GM23338 (cell line): ENCODE measurements at regions not wholly inside any gene's neighbourhood (a gene's known extent, or its start where the extent isn't known, plus 50 kb on each side); places are given as distances from the start of the nearest gene placed in this dataset.

Experiments
- ATAC-seq: fragments of 200-7000 bp; cut with Tn5 transposase; 3 replicates; pipeline ENCODE4 v1.9.1; 2020
- DNase-seq: peaks from one replicate; pipeline ENCODE4 v3.0.0-alpha.2; 2015; ENCODE audit warnings: low spot score
- H2AFZ ChIP-seq: fragments of 200-600 bp; sonication (generic); 2 replicates; pipeline ENCODE4 v1.8.0; 2016; ENCODE audit warnings: antibody characterized with exemption, mild to moderate bottlenecking, moderate library complexity
- H3F3A ChIP-seq: fragments of 200-600 bp; sonication (generic); replicated peaks from 2 replicates; pipeline ENCODE4 v1.8.0; 2017; ENCODE audit warnings: antibody characterized with exemption, mixed run types, low read depth
- H3K27ac ChIP-seq: fragments of 200-600 bp; sonication (generic); 2 replicates; pipeline ENCODE4 v1.6.1; 2016; ENCODE audit warnings: low read depth
- H3K27me3 ChIP-seq: fragments of 200-600 bp; sonication (generic); 2 replicates; pipeline ENCODE4 v1.8.0; 2016; ENCODE audit warnings: mild to moderate bottlenecking, mixed run types, moderate library complexity; ENCODE audit not compliant: insufficient read depth
- H3K36me3 ChIP-seq: fragments of 200-600 bp; sonication (generic); 2 replicates; pipeline ENCODE4 v1.8.0; 2016; ENCODE audit warnings: mild to moderate bottlenecking; ENCODE audit not compliant: insufficient read depth
- H3K4me1 ChIP-seq: fragments of 200-600 bp; sonication (generic); 2 replicates; pipeline ENCODE4 v1.8.0; 2016; ENCODE audit warnings: mild to moderate bottlenecking, moderate library complexity; ENCODE audit not compliant: insufficient read depth
- H3K4me2 ChIP-seq: fragments of 200-600 bp; sonication (generic); 2 replicates; pipeline ENCODE4 v1.7.1; 2017; ENCODE audit warnings: mixed run types
- H3K4me3 ChIP-seq: fragments of 200-600 bp; sonication (generic); 2 replicates; pipeline ENCODE4 v1.6.1; 2016; ENCODE audit warnings: mixed run types
- H3K79me2 ChIP-seq: fragments of 200-600 bp; sonication (generic); replicated peaks from 2 replicates; pipeline ENCODE4 v1.8.0; 2017; ENCODE audit warnings: mild to moderate bottlenecking; ENCODE audit not compliant: insufficient read depth
- H3K9me2 ChIP-seq: fragments of 200-600 bp; sonication (generic); 2 replicates; pipeline ENCODE4 v1.8.0; 2017; ENCODE audit not compliant: insufficient read depth
- H4K20me1 ChIP-seq: fragments of 200-600 bp; sonication (generic); replicated peaks from 2 replicates; pipeline ENCODE4 v1.8.0; 2017; ENCODE audit warnings: mild to moderate bottlenecking; ENCODE audit not compliant: insufficient read depth
- H3K27ac Mint-ChIP-seq: 2 replicates; pipeline ENCODE4 v1.8.0; 2020; ENCODE audit warnings: inconsistent platforms, mild to moderate bottlenecking, moderate library complexity, mixed read lengths
- H3K27me3 Mint-ChIP-seq: 3 replicates; pipeline ENCODE4 v1.8.0; 2022; ENCODE audit warnings: low read depth, mild to moderate bottlenecking, moderate library complexity, mixed read lengths, inconsistent platforms; ENCODE audit not compliant: insufficient read depth, poor library complexity
- H3K36me3 Mint-ChIP-seq: 3 replicates; pipeline ENCODE4 v1.8.0; 2021; ENCODE audit warnings: low read depth, mild to moderate bottlenecking, inconsistent platforms, moderate library complexity, mixed read lengths
- H3K4me1 Mint-ChIP-seq: 3 replicates; pipeline ENCODE4 v1.8.0; 2020; ENCODE audit warnings: mild to moderate bottlenecking, inconsistent platforms, mixed read lengths
- H3K4me3 Mint-ChIP-seq: 3 replicates; pipeline ENCODE4 v1.8.0; 2021; ENCODE audit warnings: moderate library complexity, mild to moderate bottlenecking, inconsistent platforms, mixed read lengths
- H3K9me3 Mint-ChIP-seq: 3 replicates; pipeline ENCODE4 v1.8.0; 2020; ENCODE audit warnings: moderate library complexity, mild to moderate bottlenecking, inconsistent platforms, mixed read lengths
- CREB1 ChIP-seq: fragments of 250-450 bp; sonication (Bioruptor Pico); IDR thresholded peaks from 2 replicates; pipeline ENCODE4 v1.5.0; 2020; ENCODE audit warnings: low read depth, mild to moderate bottlenecking, moderate library complexity
- EZH2 ChIP-seq: fragments of 200-600 bp; sonication (generic); IDR thresholded peaks from one replicate; pipeline ENCODE4 v1.8.0; 2017; ENCODE audit warnings: antibody characterized with exemption, mild to moderate bottlenecking, low read depth; ENCODE audit not compliant: unreplicated experiment
- EZH2phosphoT487 ChIP-seq: fragments of 200-600 bp; sonication (generic); IDR thresholded peaks from one replicate; pipeline ENCODE4 v1.8.1; 2018; ENCODE audit warnings: antibody characterized with exemption; ENCODE audit not compliant: unreplicated experiment
- JUNB ChIP-seq: IDR thresholded peaks from one replicate; pipeline ENCODE4 v1.6.1; 2016; ENCODE audit warnings: antibody characterized with exemption; ENCODE audit not compliant: unreplicated experiment
- NANOG ChIP-seq: IDR thresholded peaks from 2 replicates; pipeline ENCODE4 v1.6.1; 2016; ENCODE audit warnings: antibody characterized with exemption, borderline replicate concordance
- STAT1 ChIP-seq: IDR thresholded peaks from one replicate; pipeline ENCODE4 v1.6.1; 2016; ENCODE audit warnings: antibody characterized with exemption; ENCODE audit not compliant: unreplicated experiment
- ZNF114 ChIP-seq: fragments of 250-450 bp; sonication (Bioruptor Pico); IDR thresholded peaks from 2 replicates; pipeline ENCODE4 v1.5.0; 2020; ENCODE audit warnings: mild to moderate bottlenecking, moderate library complexity
- ZNF331 ChIP-seq: fragments of 250-450 bp; sonication (Bioruptor Pico); IDR thresholded peaks from 2 replicates; pipeline ENCODE4 v1.5.0; 2020; ENCODE audit warnings: low read depth, mild to moderate bottlenecking, moderate library complexity
- TF ChIP-seq, protein P1 (sequence below): fragments of 250-450 bp; sonication (Bioruptor Pico); IDR thresholded peaks from 2 replicates; pipeline ENCODE4 v1.5.0; 2020; ENCODE audit warnings: mild to moderate bottlenecking, moderate library complexity
- TF ChIP-seq, protein P2 (sequence below): IDR thresholded peaks from one replicate; pipeline ENCODE4 v1.6.1; 2018; ENCODE audit warnings: antibody characterized with exemption; ENCODE audit not compliant: unreplicated experiment
- TF ChIP-seq, protein P3 (sequence below): IDR thresholded peaks from 2 replicates; pipeline ENCODE4 v1.6.1; 2016; ENCODE audit warnings: antibody characterized with exemption

DNA sequence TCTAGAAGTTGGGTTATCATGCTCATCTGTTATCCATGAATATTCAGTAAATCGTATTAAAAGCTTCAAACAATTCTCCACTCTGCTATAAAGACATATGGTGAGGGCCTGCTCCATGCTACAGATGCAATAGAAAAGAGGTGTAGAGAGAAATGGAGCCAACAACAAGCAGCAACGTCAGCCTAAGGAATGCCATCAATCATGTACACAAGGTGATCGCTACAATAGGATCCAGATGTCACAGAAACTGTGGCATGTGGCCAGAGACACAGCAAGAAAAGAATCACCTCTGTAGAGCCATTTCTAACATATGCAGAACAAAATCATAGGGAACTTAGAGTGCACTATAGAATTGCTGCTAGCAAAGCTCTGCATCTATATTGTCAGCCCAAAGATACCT lies 1188.1 kb downstream of the PCDH7 start:
- TF ChIP-seq CREB1 (CRISPR knock-in tag) (no peak), EZH2 (no peak), JUNB (no peak), ZNF331 (no peak), EZH2phosphoT487 (no peak)
- TF ChIP-seq, protein P1, sequence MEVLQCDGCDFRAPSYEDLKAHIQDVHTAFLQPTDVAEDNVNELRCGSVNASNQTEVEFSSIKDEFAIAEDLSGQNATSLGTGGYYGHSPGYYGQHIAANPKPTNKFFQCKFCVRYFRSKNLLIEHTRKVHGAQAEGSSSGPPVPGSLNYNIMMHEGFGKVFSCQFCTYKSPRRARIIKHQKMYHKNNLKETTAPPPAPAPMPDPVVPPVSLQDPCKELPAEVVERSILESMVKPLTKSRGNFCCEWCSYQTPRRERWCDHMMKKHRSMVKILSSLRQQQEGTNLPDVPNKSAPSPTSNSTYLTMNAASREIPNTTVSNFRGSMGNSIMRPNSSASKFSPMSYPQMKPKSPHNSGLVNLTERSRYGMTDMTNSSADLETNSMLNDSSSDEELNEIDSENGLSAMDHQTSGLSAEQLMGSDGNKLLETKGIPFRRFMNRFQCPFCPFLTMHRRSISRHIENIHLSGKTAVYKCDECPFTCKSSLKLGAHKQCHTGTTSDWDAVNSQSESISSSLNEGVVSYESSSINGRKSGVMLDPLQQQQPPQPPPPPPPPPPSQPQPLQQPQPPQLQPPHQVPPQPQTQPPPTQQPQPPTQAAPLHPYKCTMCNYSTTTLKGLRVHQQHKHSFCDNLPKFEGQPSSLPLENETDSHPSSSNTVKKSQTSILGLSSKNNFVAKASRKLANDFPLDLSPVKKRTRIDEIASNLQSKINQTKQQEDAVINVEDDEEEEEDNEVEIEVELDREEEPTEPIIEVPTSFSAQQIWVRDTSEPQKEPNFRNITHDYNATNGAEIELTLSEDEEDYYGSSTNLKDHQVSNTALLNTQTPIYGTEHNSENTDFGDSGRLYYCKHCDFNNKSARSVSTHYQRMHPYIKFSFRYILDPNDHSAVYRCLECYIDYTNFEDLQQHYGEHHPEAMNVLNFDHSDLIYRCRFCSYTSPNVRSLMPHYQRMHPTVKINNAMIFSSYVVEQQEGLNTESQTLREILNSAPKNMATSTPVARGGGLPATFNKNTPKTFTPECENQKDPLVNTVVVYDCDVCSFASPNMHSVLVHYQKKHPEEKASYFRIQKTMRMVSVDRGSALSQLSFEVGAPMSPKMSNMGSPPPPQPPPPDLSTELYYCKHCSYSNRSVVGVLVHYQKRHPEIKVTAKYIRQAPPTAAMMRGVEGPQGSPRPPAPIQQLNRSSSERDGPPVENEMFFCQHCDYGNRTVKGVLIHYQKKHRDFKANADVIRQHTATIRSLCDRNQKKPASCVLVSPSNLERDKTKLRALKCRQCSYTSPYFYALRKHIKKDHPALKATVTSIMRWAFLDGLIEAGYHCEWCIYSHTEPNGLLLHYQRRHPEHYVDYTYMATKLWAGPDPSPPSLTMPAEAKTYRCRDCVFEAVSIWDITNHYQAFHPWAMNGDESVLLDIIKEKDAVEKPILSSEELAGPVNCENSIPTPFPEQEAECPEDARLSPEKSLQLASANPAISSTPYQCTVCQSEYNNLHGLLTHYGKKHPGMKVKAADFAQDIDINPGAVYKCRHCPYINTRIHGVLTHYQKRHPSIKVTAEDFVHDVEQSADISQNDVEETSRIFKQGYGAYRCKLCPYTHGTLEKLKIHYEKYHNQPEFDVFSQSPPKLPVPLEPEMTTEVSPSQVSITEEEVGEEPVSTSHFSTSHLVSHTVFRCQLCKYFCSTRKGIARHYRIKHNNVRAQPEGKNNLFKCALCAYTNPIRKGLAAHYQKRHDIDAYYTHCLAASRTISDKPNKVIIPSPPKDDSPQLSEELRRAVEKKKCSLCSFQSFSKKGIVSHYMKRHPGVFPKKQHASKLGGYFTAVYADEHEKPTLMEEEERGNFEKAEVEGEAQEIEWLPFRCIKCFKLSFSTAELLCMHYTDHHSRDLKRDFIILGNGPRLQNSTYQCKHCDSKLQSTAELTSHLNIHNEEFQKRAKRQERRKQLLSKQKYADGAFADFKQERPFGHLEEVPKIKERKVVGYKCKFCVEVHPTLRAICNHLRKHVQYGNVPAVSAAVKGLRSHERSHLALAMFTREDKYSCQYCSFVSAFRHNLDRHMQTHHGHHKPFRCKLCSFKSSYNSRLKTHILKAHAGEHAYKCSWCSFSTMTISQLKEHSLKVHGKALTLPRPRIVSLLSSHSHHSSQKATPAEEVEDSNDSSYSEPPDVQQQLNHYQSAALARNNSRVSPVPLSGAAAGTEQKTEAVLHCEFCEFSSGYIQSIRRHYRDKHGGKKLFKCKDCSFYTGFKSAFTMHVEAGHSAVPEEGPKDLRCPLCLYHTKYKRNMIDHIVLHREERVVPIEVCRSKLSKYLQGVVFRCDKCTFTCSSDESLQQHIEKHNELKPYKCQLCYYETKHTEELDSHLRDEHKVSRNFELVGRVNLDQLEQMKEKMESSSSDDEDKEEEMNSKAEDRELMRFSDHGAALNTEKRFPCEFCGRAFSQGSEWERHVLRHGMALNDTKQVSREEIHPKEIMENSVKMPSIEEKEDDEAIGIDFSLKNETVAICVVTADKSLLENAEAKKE (CRISPR knock-in tag), result no peak

DNA sequence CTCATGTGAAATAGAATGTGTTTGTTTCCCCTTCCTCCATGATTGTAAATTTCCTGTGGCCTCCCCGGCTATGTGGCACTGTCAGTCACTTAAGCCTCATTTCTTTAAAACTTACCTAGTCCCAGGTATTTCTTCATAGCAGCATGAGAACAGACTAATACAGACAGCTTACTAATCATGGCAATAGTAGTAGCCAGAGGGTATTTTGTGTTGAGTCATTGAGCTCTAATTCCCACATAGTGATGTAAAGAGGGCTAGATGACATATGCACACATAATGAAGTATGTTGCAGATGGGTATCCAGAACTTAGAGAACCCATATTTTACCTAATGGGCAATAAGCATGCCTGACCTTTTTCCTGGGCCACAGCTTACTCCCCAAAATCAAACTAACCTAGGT lies 1197.2 kb downstream of the PCDH7 start:
- Mint-ChIP-seq H3K4me1 (no peaks in the 10 kb centered on the region), H3K36me3 (peaks cover 9% of the 10 kb centered on the region), H3K4me3 (no peak overlapping the region), H3K27ac (no peak overlapping the region), H3K27me3 (no peaks in the 10 kb centered on the region), H3K9me3 (peaks cover 36% of the 10 kb centered on the region)
- H3K4me3 ChIP-seq, result no peak overlapping the region
- no peaks in the 10 kb centered on the region for H3K79me2 ChIP-seq
- no peak overlapping the region for H3K27ac ChIP-seq
- H3K4me1 ChIP-seq, result no peaks in the 10 kb centered on the region
- ATAC-seq (no peak), DNase-seq (no peak)
- H3K4me2 ChIP-seq, result no peak overlapping the region
- 0 out of 2 replicates have a peak, but pooled peaks cover 3% of the 10 kb centered on the region for H3K9me2 ChIP-seq
- no peaks in the 10 kb centered on the region for H4K20me1 ChIP-seq
- H3F3A ChIP-seq, result no peaks in the 10 kb centered on the region
- no peak overlapping the region for H2AFZ ChIP-seq
- no peaks in the 10 kb centered on the region for H3K27me3 ChIP-seq
- H3K36me3 ChIP-seq, result no peaks in the 10 kb centered on the region; the same call in 1 of the 2 replicates
- TF ChIP-seq, protein P2, sequence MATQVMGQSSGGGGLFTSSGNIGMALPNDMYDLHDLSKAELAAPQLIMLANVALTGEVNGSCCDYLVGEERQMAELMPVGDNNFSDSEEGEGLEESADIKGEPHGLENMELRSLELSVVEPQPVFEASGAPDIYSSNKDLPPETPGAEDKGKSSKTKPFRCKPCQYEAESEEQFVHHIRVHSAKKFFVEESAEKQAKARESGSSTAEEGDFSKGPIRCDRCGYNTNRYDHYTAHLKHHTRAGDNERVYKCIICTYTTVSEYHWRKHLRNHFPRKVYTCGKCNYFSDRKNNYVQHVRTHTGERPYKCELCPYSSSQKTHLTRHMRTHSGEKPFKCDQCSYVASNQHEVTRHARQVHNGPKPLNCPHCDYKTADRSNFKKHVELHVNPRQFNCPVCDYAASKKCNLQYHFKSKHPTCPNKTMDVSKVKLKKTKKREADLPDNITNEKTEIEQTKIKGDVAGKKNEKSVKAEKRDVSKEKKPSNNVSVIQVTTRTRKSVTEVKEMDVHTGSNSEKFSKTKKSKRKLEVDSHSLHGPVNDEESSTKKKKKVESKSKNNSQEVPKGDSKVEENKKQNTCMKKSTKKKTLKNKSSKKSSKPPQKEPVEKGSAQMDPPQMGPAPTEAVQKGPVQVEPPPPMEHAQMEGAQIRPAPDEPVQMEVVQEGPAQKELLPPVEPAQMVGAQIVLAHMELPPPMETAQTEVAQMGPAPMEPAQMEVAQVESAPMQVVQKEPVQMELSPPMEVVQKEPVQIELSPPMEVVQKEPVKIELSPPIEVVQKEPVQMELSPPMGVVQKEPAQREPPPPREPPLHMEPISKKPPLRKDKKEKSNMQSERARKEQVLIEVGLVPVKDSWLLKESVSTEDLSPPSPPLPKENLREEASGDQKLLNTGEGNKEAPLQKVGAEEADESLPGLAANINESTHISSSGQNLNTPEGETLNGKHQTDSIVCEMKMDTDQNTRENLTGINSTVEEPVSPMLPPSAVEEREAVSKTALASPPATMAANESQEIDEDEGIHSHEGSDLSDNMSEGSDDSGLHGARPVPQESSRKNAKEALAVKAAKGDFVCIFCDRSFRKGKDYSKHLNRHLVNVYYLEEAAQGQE, result no peak
- TF ChIP-seq, protein P3, sequence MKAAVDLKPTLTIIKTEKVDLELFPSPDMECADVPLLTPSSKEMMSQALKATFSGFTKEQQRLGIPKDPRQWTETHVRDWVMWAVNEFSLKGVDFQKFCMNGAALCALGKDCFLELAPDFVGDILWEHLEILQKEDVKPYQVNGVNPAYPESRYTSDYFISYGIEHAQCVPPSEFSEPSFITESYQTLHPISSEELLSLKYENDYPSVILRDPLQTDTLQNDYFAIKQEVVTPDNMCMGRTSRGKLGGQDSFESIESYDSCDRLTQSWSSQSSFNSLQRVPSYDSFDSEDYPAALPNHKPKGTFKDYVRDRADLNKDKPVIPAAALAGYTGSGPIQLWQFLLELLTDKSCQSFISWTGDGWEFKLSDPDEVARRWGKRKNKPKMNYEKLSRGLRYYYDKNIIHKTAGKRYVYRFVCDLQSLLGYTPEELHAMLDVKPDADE, result no peak
- no peak for TF ChIP-seq ZNF331
- no peak for TF ChIP-seq NANOG
- no peak for TF ChIP-seq ZNF114
- TF ChIP-seq STAT1, result no peak
- TF ChIP-seq CREB1 (CRISPR knock-in tag), result no peak

More for the DNA sequence above, 1188.1 kb downstream of the PCDH7 start:
- Mint-ChIP-seq H3K36me3 (peaks cover 10% of the 10 kb centered on the region; the same call in 2 of the 3 replicates), H3K4me3 (no peak overlapping the region), H3K27me3 (peaks cover 2% of the 10 kb centered on the region), H3K4me1 (no peaks in the 10 kb centered on the region), H3K9me3 (peaks cover 30% of the 10 kb centered on the region), H3K27ac (no peak overlapping the region)
- H3K27ac ChIP-seq, result no peak overlapping the region
- no peaks in the 10 kb centered on the region for H4K20me1 ChIP-seq
- no peak overlapping the region for H3K4me3 ChIP-seq
- 0 out of 2 replicates have a peak, but pooled peaks cover 3% of the 10 kb centered on the region for H3K9me2 ChIP-seq
- no peaks in the 10 kb centered on the region for H3K79me2 ChIP-seq
- no peaks in the 10 kb centered on the region for H3K4me1 ChIP-seq
- H2AFZ ChIP-seq, result no peak overlapping the region
- H3K4me2 ChIP-seq, result no peak overlapping the region
- DNase-seq (no peak), ATAC-seq (no peak)
- 0 out of 2 replicates have a peak, but pooled peaks cover 4% of the 10 kb centered on the region for H3K36me3 ChIP-seq
- H3F3A ChIP-seq, result no peaks in the 10 kb centered on the region
- no peaks in the 10 kb centered on the region for H3K27me3 ChIP-seq
